LNCAP (cell line): ENCODE measurements at regions not wholly inside any gene's neighbourhood (a gene's known extent, or its start where the extent isn't known, plus 50 kb on each side); places are given as distances from the start of the nearest gene placed in this dataset.

Source experiments
- TF ChIP-seq, protein P1 (sequence below): fragments of 450-650 bp; IDR thresholded peaks from 2 replicates; pipeline ENCODE4 v1.5.1; 2017; ENCODE audit warnings: mild to moderate bottlenecking

- TF ChIP-seq, protein P1, sequence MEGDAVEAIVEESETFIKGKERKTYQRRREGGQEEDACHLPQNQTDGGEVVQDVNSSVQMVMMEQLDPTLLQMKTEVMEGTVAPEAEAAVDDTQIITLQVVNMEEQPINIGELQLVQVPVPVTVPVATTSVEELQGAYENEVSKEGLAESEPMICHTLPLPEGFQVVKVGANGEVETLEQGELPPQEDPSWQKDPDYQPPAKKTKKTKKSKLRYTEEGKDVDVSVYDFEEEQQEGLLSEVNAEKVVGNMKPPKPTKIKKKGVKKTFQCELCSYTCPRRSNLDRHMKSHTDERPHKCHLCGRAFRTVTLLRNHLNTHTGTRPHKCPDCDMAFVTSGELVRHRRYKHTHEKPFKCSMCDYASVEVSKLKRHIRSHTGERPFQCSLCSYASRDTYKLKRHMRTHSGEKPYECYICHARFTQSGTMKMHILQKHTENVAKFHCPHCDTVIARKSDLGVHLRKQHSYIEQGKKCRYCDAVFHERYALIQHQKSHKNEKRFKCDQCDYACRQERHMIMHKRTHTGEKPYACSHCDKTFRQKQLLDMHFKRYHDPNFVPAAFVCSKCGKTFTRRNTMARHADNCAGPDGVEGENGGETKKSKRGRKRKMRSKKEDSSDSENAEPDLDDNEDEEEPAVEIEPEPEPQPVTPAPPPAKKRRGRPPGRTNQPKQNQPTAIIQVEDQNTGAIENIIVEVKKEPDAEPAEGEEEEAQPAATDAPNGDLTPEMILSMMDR, result no peak
Measured at GRCh38 chr2:75379476-75380210, 180.3 kb upstream of the TACR1 start.

DNA sequence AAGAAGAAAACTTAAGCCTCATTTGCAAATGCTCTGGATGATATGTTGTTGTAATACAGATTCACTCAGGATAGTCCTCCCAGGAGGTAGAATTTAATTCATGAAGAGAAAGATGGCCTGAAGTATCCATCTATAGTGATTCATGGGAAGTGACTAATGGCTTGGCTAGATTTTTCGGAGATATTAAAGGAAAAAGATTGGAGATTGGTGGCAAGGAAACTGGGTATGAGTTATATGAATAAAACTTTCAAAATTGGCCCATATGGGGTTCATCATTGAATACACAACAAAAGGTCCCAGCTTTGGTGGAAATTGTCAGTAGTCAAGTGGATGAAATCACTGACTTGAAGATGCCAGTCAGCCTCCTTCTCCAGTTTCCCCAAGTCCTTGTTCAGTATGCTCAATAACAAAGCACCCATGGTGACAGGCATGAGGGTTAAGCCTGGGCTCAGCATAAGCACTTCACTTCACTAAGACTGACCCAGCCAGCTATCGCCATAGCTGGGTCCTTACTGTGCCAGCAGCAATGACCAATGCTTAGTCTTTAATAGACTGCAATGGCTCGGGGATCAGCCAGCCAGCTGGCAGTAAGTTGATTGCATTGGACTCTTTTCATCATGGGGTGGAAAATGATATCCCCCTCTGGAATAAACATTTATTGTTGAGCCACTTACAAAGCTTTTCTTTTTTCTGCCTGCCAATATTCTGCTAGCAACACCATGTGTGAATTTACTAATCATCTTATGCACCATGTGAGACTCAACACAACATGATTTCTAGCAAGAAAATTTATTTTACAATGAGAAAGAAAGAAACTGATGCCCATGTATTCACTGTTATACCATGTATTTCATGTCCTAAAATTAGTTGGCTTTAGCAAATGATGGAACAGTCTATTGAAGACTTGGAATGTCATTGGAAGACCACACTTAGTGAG is 176.6 kb upstream of the TACR1 start:
- TF ChIP-seq, protein P1, result no peak

- TF ChIP-seq, protein P1, result no peak
Measured at GRCh38 chr2:75367401-75367800, 168.1 kb upstream of the TACR1 start.

DNA sequence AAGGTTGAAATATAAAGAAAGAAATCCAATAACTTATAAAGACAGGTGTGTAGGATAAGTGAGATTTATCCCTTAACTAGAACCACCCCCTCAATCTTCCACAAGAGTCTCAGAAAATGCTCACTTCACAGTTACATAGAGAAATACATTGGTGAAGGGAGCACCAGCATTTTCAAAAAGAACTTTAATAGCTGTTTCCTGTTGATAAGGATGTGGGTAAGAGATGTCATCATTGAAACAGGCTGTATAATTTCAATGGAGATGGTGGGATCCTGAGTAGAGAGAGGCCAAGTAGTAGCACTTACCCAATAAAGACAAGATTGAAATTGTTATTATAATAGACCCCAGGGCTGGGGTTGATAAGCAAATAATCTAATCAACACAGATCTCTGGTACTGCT is 162.2 kb upstream of the TACR1 start:
- TF ChIP-seq, protein P1, result no peak

DNA sequence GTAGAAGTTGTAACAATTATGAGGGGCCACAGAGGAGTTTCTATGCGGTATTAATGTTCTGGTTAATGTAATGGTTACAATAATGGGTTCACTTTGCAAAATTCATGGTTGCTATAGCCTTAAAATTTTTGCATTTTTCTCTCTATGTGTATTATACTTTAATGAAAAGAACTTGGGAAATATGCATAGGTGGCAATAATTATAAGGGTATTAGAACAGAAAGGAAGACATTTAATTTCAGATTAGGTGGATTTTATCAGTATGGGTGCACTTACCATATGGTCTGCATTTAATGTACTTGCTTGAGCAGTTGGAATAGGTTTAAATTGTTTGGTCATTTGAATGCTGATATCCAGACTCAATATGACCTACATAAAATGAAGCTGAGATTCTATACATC is 161.6 kb upstream of the TACR1 start:
- TF ChIP-seq, protein P1, result no peak

DNA sequence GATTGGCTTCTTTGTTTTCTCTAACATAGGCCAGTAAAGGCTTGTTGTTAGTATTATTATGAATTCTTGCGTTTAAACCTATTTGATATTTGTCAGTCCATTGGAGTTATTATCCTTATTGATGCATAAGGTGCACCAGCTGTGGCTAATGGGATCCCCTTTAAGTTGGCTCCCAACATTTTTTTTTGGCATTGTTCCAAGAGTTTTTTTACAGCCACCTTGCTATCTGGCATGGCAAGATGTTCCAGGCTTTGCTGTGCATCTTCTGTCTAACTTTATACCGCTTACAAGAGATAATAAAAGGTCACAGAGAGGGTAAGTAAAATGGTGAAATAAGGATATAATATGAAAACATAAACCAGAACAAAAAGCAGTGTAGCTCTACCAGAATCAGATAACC is 157.5 kb upstream of the TACR1 start:
- TF ChIP-seq, protein P1, result no peak

DNA sequence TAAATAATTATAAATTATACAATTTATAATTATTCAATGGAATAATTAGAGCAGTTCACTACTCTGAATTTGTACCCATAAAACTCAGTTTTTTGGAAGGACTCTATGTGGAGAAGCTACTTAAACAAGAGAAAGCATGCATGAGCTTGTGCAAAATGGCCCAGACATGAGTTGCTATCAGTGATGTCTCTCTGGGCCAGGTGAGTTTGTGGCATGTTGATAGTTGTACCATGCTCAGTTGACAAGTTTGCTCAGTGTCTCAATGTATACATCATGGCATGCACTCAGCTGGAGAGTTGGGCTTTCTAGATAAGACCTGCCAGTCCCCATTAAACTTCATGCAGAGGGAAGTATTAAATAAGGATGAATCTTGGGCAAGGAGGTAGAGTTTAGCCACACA is 153.8 kb upstream of the TACR1 start:
- TF ChIP-seq, protein P1, result no peak
